ENCODE measurements at regions not wholly inside any gene's neighbourhood (a gene's known extent, or its start where the extent isn't known, plus 50 kb on each side); places are given as distances from the start of the nearest gene placed in this dataset.

DNA sequence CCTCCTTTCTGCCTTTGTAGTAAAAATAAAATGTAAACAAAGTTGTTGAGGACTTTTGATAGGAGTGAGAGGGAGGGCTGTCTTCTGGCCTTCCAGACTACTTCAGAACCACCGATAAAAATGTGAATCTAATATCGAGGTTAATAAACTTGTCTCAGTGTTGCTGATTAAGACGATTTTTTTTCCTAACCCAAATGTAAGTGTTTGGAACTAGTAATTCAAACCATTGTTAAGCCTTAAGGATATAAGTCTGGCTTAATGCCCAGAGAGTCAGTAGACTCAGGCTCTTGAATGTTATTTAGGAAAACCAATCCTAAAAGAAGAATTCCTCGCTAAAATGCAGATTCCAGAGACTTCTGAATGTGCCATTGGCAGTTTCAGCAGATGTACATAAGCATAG is 356.9 kb downstream of the SIPA1L2 start:
- Histone ChIP-seq H3K27me3 (ENCODE audit: control insufficient read depth, insufficient read depth, low read length) (no peaks in the 10 kb centered on the region), H3K9me3 (ENCODE audit: control insufficient read depth, insufficient read depth, low read depth, low read length) (no peaks in the 10 kb centered on the region), H3K36me3 (ENCODE audit: control insufficient read depth, insufficient read depth, low read length) (no peaks in the 10 kb centered on the region), H3K4me1 (ENCODE audit: control insufficient read depth, insufficient read depth, low read length) (no peaks in the 10 kb centered on the region), H3K4me3 (ENCODE audit: low read depth in 2 of 2, low read length in 2 of 2) (no peak overlapping the region), H3K27ac (ENCODE audit: low read length) (no peak overlapping the region)
- ATAC-seq (no peak), DNase-seq (ENCODE audit: low read depth, low spot score) (no peak)
- in situ Hi-C loops (cut with HindIII; ENCODE audit: low pct_unique_long_range_greater_than_20kb, low sequenced_read_pairs) (no loop called here), intact Hi-C loops (cut with micrococcal nuclease; ENCODE audit: unreplicated experiment) (no loop called here)
- ChIA-PET POLR2A (no interaction called here), CTCF (no interaction called here)
- TF ChIP-seq SIN3A (IDR thresholded peaks at IDR 0.05; ENCODE audit: borderline replicate concordance, insufficient read depth, low read depth, low read length) (no peak), POLR2AphosphoS5 (IDR thresholded peaks at IDR 0.05; ENCODE audit: low read depth, low read length) (no peak), TCF7L2 (IDR thresholded peaks at IDR 0.05; ENCODE audit: low read depth, low read length) (no peak), REST (IDR thresholded peaks at IDR 0.05; ENCODE audit: insufficient read depth in 1 of 2, low read depth in 2 of 2, low read length in 1 of 2) (no peak)
- TF ChIP-seq, protein P1, sequence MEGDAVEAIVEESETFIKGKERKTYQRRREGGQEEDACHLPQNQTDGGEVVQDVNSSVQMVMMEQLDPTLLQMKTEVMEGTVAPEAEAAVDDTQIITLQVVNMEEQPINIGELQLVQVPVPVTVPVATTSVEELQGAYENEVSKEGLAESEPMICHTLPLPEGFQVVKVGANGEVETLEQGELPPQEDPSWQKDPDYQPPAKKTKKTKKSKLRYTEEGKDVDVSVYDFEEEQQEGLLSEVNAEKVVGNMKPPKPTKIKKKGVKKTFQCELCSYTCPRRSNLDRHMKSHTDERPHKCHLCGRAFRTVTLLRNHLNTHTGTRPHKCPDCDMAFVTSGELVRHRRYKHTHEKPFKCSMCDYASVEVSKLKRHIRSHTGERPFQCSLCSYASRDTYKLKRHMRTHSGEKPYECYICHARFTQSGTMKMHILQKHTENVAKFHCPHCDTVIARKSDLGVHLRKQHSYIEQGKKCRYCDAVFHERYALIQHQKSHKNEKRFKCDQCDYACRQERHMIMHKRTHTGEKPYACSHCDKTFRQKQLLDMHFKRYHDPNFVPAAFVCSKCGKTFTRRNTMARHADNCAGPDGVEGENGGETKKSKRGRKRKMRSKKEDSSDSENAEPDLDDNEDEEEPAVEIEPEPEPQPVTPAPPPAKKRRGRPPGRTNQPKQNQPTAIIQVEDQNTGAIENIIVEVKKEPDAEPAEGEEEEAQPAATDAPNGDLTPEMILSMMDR (IDR thresholded peaks at IDR 0.05) = no peak
- no TSS peak for BruUV-seq (replicated peaks)

- Histone ChIP-seq H3K36me3 (ENCODE audit: control insufficient read depth, insufficient read depth, low read length) (no peaks in the 10 kb centered on the region), H3K27me3 (ENCODE audit: control insufficient read depth, insufficient read depth, low read length) (no peaks in the 10 kb centered on the region), H3K9me3 (ENCODE audit: control insufficient read depth, insufficient read depth, low read depth, low read length) (no peaks in the 10 kb centered on the region), H3K27ac (ENCODE audit: low read length) (no peak overlapping the region), H3K4me3 (ENCODE audit: low read depth in 2 of 2, low read length in 2 of 2) (no peak overlapping the region), H3K4me1 (ENCODE audit: control insufficient read depth, insufficient read depth, low read length) (no peaks in the 10 kb centered on the region)
- no peak for DNase-seq (ENCODE audit: low read depth, low spot score)
- ChIA-PET POLR2A (no interaction called here), CTCF (no interaction called here)
- in situ Hi-C loops (cut with HindIII; ENCODE audit: low pct_unique_long_range_greater_than_20kb, low sequenced_read_pairs) = no loop called here
- no peak for ATAC-seq
- intact Hi-C loops (cut with micrococcal nuclease; ENCODE audit: unreplicated experiment) = no loop called here
- no peak for TF ChIP-seq SIN3A (IDR thresholded peaks at IDR 0.05; ENCODE audit: borderline replicate concordance, insufficient read depth, low read depth, low read length)
- TF ChIP-seq TCF7L2 (IDR thresholded peaks at IDR 0.05; ENCODE audit: low read depth, low read length) = no peak
- no peak for TF ChIP-seq REST (IDR thresholded peaks at IDR 0.05; ENCODE audit: insufficient read depth in 1 of 2, low read depth in 2 of 2, low read length in 1 of 2)
- no peak for TF ChIP-seq POLR2AphosphoS5 (IDR thresholded peaks at IDR 0.05; ENCODE audit: low read depth, low read length)
- TF ChIP-seq, protein P1 (IDR thresholded peaks at IDR 0.05) = no peak
- BruUV-seq (replicated peaks) = no TSS peak
These were observed 357.8 kb downstream of the SIPA1L2 start for GRCh38 chr1:232271991-232272589.
